Body of pancreas (tissue), 4 donors: ENCODE measurements at regions not wholly inside any gene's neighbourhood (a gene's known extent, or its start where the extent isn't known, plus 50 kb on each side); places are given as distances from the start of the nearest gene placed in this dataset.

ENCODE experiments used
- POLR2A ChIP-seq, 3 donors: fragments of 450-650 bp; IDR thresholded peaks; one replicate each; pipeline ENCODE4 v1.6.1; 2016; ENCODE audit warnings: antibody characterized with exemption in 3 of 3, mild to moderate bottlenecking in 2 of 3
- TF ChIP-seq, protein P1 (sequence below), 7 experiments: fragments of 450-650 bp in 4 of 7; fragments of 200-600 bp in 3 of 7; sonication (generic) in 3 of 7; IDR thresholded peaks; one replicate each; pipeline ENCODE4 v1.5.1; 2016 to 2019; ENCODE audit warnings: antibody characterized with exemption in 7 of 7

DNA sequence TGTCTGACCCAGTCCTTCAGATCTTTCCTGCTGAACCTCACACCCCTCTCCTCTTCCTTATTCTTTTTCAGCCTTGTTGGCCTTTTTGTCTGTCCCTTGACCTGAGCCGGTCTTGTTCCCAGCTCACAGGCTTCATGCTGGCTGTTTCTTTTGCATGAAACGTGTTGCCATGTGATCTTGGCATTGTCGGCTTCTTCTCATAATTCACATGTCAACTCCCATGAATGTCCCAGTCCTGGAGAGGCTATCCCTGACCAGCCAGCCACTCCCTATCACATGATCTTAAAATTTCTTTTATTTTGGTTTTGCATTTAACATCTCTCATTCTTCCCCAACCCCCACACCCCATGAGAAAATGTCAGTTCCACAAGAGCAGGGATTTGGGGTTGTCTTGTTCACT is 131.2 kb upstream of the TSHZ2 start:
- TF ChIP-seq, protein P1, sequence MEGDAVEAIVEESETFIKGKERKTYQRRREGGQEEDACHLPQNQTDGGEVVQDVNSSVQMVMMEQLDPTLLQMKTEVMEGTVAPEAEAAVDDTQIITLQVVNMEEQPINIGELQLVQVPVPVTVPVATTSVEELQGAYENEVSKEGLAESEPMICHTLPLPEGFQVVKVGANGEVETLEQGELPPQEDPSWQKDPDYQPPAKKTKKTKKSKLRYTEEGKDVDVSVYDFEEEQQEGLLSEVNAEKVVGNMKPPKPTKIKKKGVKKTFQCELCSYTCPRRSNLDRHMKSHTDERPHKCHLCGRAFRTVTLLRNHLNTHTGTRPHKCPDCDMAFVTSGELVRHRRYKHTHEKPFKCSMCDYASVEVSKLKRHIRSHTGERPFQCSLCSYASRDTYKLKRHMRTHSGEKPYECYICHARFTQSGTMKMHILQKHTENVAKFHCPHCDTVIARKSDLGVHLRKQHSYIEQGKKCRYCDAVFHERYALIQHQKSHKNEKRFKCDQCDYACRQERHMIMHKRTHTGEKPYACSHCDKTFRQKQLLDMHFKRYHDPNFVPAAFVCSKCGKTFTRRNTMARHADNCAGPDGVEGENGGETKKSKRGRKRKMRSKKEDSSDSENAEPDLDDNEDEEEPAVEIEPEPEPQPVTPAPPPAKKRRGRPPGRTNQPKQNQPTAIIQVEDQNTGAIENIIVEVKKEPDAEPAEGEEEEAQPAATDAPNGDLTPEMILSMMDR (IDR thresholded peaks at IDR 0.05): no peak
- no peak for TF ChIP-seq POLR2A (IDR thresholded peaks at IDR 0.05)
